Ovary (tissue), 3 donors: ENCODE measurements at regions not wholly inside any gene's neighbourhood (a gene's known extent, or its start where the extent isn't known, plus 50 kb on each side); places are given as distances from the start of the nearest gene placed in this dataset.

Experiments used
- POLR2A ChIP-seq: fragments of 450-650 bp; IDR thresholded peaks from one replicate; pipeline ENCODE4 v1.6.1; 2017; ENCODE audit warnings: antibody characterized with exemption, mild to moderate bottlenecking, moderate library complexity
- TF ChIP-seq, protein P1 (sequence below), 3 donors: fragments of 450-650 bp in 2 of 3; fragments of 200-600 bp in 1 of 3; IDR thresholded peaks; one replicate each; pipeline versions ENCODE4 v1.5.1 to v1.8.0; 2016 to 2022; ENCODE audit warnings: antibody characterized with exemption in 3 of 3, mild to moderate bottlenecking in 1 of 3
- donor health status: DM: no; HTN: no; CAD: no.

DNA sequence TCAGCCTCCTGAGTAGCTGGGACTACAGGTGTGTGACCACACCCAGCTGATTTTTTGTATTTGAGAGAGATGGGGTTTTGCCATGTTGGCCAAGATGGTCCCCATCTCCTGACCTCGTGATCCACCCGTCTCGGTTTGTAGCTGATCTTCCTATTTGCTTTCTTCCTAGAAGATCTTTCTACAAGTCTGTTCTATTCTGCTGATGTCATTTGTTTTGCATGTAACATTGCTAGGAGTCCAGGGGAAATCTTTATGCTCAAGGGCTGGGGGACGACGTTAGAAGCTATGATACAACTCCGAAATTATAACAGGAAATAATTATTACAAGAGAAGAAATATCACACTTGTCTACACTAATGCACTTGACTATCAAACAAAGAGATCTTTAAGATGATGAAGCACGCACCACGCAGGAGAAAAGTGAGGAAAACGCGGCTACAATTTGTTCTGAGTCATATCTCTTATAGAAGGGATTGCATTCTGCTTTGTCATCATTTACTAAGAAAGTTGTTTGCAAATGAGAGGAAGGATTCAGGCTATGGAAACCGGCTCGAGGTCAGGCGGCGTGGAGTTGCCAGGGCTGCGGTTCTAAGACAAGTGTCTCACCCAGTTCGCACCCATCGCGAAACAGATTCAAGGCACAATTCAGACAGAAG lies 103.0 kb upstream of the CARD11 start:
- TF ChIP-seq, protein P1, sequence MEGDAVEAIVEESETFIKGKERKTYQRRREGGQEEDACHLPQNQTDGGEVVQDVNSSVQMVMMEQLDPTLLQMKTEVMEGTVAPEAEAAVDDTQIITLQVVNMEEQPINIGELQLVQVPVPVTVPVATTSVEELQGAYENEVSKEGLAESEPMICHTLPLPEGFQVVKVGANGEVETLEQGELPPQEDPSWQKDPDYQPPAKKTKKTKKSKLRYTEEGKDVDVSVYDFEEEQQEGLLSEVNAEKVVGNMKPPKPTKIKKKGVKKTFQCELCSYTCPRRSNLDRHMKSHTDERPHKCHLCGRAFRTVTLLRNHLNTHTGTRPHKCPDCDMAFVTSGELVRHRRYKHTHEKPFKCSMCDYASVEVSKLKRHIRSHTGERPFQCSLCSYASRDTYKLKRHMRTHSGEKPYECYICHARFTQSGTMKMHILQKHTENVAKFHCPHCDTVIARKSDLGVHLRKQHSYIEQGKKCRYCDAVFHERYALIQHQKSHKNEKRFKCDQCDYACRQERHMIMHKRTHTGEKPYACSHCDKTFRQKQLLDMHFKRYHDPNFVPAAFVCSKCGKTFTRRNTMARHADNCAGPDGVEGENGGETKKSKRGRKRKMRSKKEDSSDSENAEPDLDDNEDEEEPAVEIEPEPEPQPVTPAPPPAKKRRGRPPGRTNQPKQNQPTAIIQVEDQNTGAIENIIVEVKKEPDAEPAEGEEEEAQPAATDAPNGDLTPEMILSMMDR (IDR thresholded peaks at IDR 0.05), result no peak
- no peak for TF ChIP-seq POLR2A
